DMS 273 (cell line): ENCODE measurements at regions not wholly inside any gene's neighbourhood (a gene's known extent, or its start where the extent isn't known, plus 50 kb on each side); places are given as distances from the start of the nearest gene placed in this dataset.

ENCODE experiments used
- DNase-seq: peaks from one replicate; lab custom pipeline; 2025; ENCODE audit not compliant: unreplicated experiment; lab: John Stamatoyannopoulos, UW

GRCh38 chr9:108180541-108180940, 675.2 kb downstream of the ACTL7B start:
- peak; percentile 71 for DNase-seq

GRCh38 chr9:108178318-108178717, 677.5 kb downstream of the ACTL7B start:
- DNase-seq, result no peak

GRCh38 chr9:108168236-108168850, 678.8 kb upstream of the KLF4 start:
- no peak for DNase-seq

GRCh38 chr9:108167136-108167900, 677.7 kb upstream of the KLF4 start:
- no peak for DNase-seq

- DNase-seq, result no peak
Observed at GRCh38 chr9:108166519-108166918, 677.0 kb upstream of the KLF4 start.

DNA sequence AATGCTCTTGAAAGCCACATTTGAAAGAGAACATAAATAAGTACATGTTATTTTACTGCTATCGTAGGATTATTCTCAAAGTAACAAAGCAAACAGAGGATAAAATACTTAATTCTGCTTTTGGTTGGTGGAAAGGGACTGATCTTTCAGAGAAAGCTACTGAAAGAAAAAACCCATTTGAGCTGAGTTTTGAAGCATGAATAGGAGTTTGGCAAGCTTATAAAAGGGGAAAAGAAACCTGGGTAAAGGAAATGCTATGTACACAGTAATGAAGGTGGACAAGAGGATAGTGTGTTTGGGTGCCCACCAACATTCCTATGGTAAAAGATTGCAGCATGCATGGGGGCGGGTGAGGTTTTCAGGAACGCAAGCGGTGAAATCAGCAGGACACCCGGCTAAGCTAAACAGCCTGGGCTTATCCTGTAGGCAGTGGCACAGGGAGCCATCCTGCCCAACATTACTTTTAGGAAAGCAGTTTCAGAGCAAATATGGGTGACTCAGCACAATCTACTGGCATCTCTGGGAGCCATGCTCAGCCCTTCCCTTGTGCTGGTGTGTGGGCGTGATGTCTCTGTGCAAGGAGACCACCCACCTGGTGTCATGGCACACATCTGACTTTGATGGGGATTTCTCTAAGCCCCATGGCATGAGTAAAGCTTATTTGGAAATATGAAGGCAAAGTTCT, 673.9 kb upstream of the KLF4 start:
- DNase-seq, result no peak

- no peak for DNase-seq
Observed at GRCh38 chr9:108162664-108163063, 673.1 kb upstream of the KLF4 start.

- no peak for DNase-seq
Observed at GRCh38 chr9:108161503-108161902, 671.9 kb upstream of the KLF4 start.

DNA sequence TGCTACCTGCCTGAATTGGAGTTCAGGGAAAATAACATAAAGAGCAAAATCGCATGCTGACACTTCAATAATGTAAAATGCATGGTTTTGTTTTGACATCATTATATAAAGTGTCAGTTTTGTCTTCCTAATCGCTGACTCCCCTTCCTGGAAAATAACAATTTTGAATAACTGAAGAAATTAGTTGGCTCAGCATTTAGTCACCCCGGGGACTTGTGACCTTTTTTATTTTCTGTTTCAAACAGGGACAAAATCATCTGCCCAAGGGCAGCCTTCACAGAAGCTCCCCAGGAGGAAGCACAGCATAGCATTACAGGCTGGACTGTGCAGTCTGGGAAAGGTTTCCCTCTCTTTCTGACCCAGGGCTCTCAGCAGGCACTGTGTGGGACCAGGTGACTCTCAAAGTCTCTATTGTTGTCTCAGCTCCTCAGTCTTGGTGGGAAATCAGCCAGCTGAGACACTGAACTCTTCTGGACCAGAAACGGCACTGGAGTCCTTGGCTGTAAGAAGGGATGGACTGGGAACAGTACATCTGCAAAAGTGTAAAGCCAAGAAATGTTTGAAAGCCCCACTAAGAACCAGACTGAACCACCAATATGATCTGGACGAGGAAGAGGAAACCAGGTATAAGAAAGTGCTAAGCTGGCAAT, 671.3 kb upstream of the KLF4 start:
- DNase-seq, result no peak

- DNase-seq, result no peak
Observed at GRCh38 chr9:108160039-108160438, 670.5 kb upstream of the KLF4 start.

- DNase-seq, result peak; percentile 7
Observed at GRCh38 chr9:108158236-108158995, 668.8 kb upstream of the KLF4 start.

DNA sequence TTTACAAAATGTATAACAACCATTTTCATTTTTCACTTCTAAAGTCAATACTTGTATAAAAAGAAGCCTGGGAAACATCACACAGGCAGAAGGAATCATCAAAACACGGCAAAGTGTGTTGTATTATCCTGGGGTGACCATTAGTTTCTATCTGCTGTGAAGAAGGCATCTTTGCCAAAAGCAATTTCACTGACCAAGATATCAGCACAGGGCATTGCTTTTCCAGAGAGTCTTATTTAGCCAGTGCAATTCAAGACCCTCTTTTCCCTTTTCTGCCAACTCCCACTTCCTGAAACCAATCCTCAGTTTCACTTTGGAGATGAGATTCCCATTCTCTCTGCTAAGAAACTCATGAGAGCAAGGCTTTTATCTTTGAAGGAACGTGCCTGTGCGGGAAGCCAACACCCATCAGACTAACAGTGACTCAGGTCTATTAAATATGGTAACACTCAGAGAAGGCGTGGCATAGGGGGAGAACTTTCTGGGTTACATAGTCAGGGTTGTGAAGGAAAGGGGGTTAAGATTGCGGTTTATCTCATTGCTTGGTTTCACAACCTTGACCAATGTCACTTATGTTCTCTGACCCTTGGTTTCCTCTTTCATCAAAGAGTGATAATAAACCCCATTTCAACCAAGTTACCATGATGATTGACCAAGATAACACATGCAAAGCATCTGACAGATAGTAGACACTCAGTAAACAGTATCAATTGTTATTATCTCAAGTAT, 666.9 kb upstream of the KLF4 start:
- DNase-seq, result no peak

DNA sequence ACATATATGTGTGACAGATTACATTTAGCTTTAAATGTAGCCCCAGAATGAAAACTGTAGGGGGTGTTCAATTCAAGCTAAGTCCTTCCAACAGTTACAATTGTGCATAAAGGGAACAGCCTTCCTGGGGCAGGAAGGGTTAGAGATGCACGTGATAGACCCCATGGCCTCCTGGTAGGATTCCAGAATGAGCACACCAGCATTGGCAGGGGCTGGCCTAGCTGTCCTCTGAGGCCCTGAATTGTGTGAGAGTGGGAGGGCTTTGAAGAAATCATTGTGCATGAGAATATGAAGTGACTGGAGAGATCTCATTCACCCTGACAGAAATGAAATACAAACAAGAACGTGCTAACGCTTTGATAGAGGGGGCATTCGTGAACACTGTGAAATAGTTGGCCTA, 663.8 kb upstream of the KLF4 start:
- no peak for DNase-seq

DNA sequence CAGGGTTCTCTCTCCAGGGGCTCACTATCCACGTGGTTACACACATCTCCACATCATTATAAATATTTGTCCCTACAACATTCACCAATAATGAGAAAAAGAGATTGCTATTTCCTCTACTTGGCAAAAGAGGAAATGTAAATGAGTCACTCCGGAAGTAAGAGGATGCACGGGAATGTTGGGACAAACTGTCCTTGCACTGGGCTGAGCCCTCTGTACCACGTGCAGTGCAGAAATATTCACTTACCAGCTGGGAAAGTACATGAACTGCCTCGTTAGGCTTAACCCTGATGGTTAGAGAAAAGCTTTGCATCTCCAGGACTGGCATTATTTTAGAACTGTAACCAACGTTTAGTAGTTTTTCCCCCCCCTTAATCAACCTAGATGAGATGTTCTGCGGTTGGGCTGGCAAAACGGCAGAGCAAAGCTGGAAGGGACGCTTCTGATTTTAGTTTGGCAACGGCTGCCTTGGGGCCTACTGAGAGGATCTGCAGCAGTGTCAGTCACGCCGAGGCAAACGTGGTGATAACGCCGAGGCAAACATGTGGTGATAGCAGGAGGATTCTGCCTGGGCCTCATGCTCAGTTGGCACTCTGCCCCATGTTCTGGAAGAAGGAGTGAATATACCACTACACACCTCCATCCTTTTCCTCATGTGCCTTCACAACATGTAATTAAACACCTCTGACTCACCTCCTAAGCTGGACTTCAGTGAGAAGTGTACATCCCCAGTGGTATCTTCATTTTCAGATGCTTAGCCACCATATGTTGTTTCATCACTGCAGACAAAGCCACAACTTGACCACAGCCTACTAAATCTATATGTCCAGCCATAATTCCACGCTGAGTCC, 661.4 kb upstream of the KLF4 start:
- DNase-seq, result peak; percentile 53

DNA sequence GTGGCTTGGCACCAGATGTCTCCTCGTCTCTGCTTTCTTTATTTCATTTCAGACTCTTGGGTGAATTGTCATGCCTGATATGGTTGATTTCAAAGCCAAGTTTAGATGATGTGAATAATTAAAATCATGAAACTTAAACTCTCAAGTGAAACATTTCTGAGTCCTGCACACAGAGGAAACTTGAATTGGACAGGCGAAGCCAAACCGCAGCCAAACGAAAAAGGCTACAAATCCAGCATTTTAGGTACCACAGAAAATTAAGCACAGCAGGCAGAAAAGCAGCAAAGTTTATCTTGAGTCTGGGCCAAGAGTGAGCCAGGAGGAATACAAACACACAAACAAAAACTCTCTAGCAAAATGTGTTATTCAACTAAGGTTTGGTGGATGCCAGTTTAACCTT, 659.8 kb upstream of the KLF4 start:
- peak; percentile 20 for DNase-seq

- DNase-seq, result peak; percentile 8
Observed at GRCh38 chr9:108142504-108143201, 653.1 kb upstream of the KLF4 start.

DNA sequence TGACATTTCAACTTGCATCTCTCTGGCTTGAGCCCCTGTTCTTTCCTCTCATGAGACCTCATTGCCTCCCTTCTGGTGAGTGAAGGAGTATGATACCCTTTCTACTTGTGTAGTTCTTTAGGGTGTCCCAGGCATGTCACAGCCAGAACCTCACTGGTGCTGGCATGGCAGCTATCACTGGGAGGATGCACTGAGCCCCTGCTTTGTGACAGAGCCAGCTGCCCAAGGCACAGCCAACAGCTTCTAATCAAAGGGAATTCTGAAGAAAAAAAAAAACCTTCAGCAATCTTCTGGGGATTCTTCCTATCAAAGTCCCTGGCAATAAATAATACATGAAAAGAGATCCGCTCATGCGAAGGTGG, 652.6 kb upstream of the KLF4 start:
- no peak for DNase-seq

GRCh38 chr9:108139900-108140299, 650.3 kb upstream of the KLF4 start:
- DNase-seq, result no peak

DNA sequence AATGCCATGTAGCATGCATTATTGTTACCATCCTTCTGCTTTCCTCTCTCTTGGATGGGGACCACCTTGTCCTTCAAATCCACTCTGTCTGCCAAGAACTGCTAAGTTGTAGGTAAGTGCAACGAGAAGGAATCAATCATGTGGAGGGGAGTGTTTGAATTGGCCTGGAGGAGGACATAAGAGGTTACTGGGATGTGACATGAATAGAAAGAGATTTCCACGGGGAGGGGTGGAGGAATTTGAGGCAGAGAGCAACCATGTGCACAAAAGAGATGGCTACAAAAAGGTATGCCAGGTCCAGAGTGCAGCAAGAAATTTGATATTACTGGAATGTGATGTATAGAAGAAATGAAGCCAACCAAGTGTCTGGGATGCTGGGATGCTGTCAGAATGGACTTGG, 648.9 kb upstream of the KLF4 start:
- DNase-seq, result no peak
